Effector CD4-positive, alpha-beta T cell (primary cell): ENCODE measurements at regions not wholly inside any gene's neighbourhood (a gene's known extent, or its start where the extent isn't known, plus 50 kb on each side); places are given as distances from the start of the nearest gene placed in this dataset.
A peak's percentile ranks its signal among the peaks of the same experiment; 100 is the strongest.

ENCODE experiments used
- DNase-seq: peaks from one replicate; pipeline ENCODE4 v3.0.0-alpha.2; 2020

- no peak for DNase-seq
Measured at GRCh38 chr6:8275667-8276066, 159.7 kb downstream of the SLC35B3 start.

- no peak for DNase-seq
Measured at GRCh38 chr6:8274226-8274625, 161.1 kb downstream of the SLC35B3 start.

- no peak for DNase-seq
Measured at GRCh38 chr6:8269872-8270454, 165.4 kb downstream of the SLC35B3 start.

GRCh38 chr6:8269094-8269493 is 166.3 kb downstream of the SLC35B3 start:
- no peak for DNase-seq

GRCh38 chr6:8268606-8269005 is 166.3 kb upstream of the EEF1E1 start:
- no peak for DNase-seq

- no peak for DNase-seq
Measured at GRCh38 chr6:8268156-8268555, 165.8 kb upstream of the EEF1E1 start.

- no peak for DNase-seq
Measured at GRCh38 chr6:8260610-8261009, 158.3 kb upstream of the EEF1E1 start.

- DNase-seq: no peak
Measured at GRCh38 chr6:8246403-8246802, 144.1 kb upstream of the EEF1E1 start.

GRCh38 chr6:8245726-8246125 is 143.4 kb upstream of the EEF1E1 start:
- no peak for DNase-seq

- DNase-seq: no peak
Measured at GRCh38 chr6:8243475-8243874, 141.1 kb upstream of the EEF1E1 start.

- no peak for DNase-seq
Measured at GRCh38 chr6:8242885-8243284, 140.5 kb upstream of the EEF1E1 start.

GRCh38 chr6:8240301-8240700 is 138.0 kb upstream of the EEF1E1 start:
- no peak for DNase-seq

GRCh38 chr6:8238773-8239683 is 136.7 kb upstream of the EEF1E1 start:
- DNase-seq: no peak

- DNase-seq: no peak
Measured at GRCh38 chr6:8237668-8238067, 135.3 kb upstream of the EEF1E1 start.

GRCh38 chr6:8236956-8237355 is 134.6 kb upstream of the EEF1E1 start:
- no peak for DNase-seq

GRCh38 chr6:8234321-8234720 is 132.0 kb upstream of the EEF1E1 start:
- no peak for DNase-seq

GRCh38 chr6:8231956-8232355 is 129.6 kb upstream of the EEF1E1 start:
- no peak for DNase-seq

- DNase-seq: no peak
Measured at GRCh38 chr6:8229915-8230756, 127.8 kb upstream of the EEF1E1 start.

GRCh38 chr6:8225113-8225512 is 122.8 kb upstream of the EEF1E1 start:
- DNase-seq: no peak

GRCh38 chr6:8223678-8224077 is 121.3 kb upstream of the EEF1E1 start:
- DNase-seq: no peak

- DNase-seq: peak; percentile 13
Measured at GRCh38 chr6:8219352-8219943, 117.1 kb upstream of the EEF1E1 start.

- DNase-seq: no peak
Measured at GRCh38 chr6:8218861-8219260, 116.5 kb upstream of the EEF1E1 start.

GRCh38 chr6:8215631-8216030 is 113.3 kb upstream of the EEF1E1 start:
- DNase-seq: no peak
